Lower leg skin (tissue), 4 donors: ENCODE measurements at regions not wholly inside any gene's neighbourhood (a gene's known extent, or its start where the extent isn't known, plus 50 kb on each side); places are given as distances from the start of the nearest gene placed in this dataset.

Source experiments
- DNase-seq, 2 donors: peaks; one replicate each; pipeline ENCODE4 v3.0.0-alpha.2; 2019; ENCODE audit warnings: low spot score in 2 of 2
- H3K4me3 ChIP-seq: fragments of 200-600 bp; sonication (generic); 2 replicates; pipeline ENCODE4 v1.5.1; 2017; ENCODE audit warnings: mild to moderate bottlenecking, low read depth; ENCODE audit not compliant: poor library complexity, severe bottlenecking
- POLR2A ChIP-seq, 2 donors: fragments of 450-650 bp; IDR thresholded peaks; one replicate each; pipeline ENCODE4 v1.6.1; 2016 to 2017; ENCODE audit warnings: antibody characterized with exemption in 2 of 2, mild to moderate bottlenecking in 1 of 2, moderate library complexity in 1 of 2
- WGBS, 2 donors: methylation state at CpG; one replicate each; pipeline ENCODE4 v1.1.5; 2018; 5-methylcytosine and 5-hydroxymethylcytosine counted together
- intact Hi-C: fragments of 100-400 bp; cut with DNase I; formaldehyde crosslinking; loops from one replicate; pipeline ENCODE4 v1.15.0; 2023; ENCODE audit warnings: low total_unique reads
- TF ChIP-seq, protein P1 (sequence below), 3 donors: fragments of 450-650 bp; IDR thresholded peaks; one replicate each; pipeline ENCODE4 v1.5.1; 2016; ENCODE audit warnings: antibody characterized with exemption in 3 of 3, mild to moderate bottlenecking in 3 of 3, moderate library complexity in 2 of 3

DNA sequence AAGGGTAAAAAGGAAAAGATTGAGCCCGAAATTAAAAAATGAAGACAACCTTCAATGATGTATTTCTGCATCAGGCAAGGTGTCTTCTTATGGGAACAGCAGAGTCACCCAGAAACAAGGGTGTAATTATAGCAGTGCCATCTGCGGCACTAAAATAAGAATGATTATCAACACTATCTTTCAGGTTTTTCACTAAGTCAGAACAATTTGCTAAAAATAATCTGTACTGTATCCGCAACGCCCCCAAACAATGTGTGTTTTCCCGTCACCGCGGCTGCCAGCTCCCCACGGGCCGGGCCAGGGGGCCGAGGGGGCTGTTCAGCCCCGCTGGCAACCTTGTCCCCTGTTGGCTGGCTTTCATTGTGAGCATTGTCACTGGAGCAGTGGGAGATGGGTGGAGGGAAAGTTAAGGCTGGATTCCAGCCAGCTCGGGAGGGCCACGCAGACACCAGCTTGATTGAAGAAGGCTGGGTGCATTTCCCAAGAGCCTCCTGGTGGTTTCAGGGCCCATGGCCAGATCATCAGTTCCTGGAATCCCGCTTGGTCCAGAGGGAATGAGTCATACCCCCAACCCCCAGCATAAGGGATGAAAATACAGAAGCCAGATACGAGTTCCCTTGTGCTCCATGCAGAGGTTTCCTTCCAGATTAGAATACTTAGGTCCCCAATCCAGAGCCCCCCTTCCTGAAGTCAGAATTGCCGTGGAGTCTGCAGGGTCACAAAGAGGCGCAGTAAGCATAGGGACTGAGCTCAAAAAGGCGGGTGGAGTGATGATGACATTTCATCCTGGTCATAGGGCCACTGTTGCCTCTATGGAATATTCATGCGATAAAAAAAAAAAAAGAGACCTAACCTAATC, 90.2 kb upstream of the KLF13 start:
- peak; percentile 73 to 93 for DNase-seq
- WGBS, 2 donors: 25 to 31% methylated on average over 19 of the region's 19 CpGs
- intact Hi-C loops: loop anchor here (10.0 kb wide), 1 partner anchor 58 kb away; no protein-coding TSS in a partner anchor
- TF ChIP-seq, protein P1, sequence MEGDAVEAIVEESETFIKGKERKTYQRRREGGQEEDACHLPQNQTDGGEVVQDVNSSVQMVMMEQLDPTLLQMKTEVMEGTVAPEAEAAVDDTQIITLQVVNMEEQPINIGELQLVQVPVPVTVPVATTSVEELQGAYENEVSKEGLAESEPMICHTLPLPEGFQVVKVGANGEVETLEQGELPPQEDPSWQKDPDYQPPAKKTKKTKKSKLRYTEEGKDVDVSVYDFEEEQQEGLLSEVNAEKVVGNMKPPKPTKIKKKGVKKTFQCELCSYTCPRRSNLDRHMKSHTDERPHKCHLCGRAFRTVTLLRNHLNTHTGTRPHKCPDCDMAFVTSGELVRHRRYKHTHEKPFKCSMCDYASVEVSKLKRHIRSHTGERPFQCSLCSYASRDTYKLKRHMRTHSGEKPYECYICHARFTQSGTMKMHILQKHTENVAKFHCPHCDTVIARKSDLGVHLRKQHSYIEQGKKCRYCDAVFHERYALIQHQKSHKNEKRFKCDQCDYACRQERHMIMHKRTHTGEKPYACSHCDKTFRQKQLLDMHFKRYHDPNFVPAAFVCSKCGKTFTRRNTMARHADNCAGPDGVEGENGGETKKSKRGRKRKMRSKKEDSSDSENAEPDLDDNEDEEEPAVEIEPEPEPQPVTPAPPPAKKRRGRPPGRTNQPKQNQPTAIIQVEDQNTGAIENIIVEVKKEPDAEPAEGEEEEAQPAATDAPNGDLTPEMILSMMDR (IDR thresholded peaks at IDR 0.05): no peak
- TF ChIP-seq POLR2A (IDR thresholded peaks at IDR 0.05): no peak
- no peak overlapping the region for H3K4me3 ChIP-seq

DNA sequence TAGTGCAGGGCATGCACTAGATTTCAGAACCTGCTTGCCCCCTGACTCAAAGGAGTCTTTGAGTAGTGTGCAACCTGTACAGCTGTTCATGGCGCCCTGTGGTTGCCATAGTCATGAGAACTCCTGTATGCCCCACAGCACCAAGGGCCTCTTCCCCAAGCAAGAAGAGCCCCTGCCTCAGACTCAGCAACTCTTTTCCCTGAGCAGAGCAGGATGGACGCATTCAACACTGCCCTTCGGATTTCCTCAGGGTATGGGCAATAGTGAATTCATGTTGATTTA, 89.7 kb upstream of the KLF13 start:
- intact Hi-C loops: loop anchor here (10.0 kb wide), 1 partner anchor 58 kb away; no protein-coding TSS in a partner anchor
- WGBS, 2 donors: 88 to 91% methylated on average over 3 of the region's 3 CpGs
- no peak overlapping the region for H3K4me3 ChIP-seq
- no peak for DNase-seq
- TF ChIP-seq, protein P1 (IDR thresholded peaks at IDR 0.05): no peak
- no peak for TF ChIP-seq POLR2A (IDR thresholded peaks at IDR 0.05)

DNA sequence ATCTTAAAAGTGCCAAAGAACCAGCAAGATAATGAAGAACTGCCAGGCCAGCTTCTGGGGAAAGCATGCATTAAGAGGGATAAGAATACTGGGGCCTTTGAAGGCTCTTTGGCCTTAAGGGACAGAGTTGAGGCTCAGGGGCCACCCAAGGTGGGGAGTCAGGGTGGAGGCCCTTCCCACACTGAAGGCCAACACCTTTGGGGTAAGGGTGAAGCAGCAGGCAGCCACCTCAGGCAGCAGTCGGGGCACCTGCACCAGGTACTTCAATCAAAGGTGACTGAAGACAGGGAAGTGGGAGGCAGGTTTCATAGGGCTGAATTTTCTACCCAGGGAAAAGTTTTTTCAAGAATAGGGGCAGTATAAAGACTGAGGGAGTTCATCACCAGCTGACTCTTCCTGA, 87.7 kb upstream of the KLF13 start:
- TF ChIP-seq, protein P1 (IDR thresholded peaks at IDR 0.05): no peak
- TF ChIP-seq POLR2A (IDR thresholded peaks at IDR 0.05): no peak
- DNase-seq: no peak
- intact Hi-C loops: loop anchor here (10.0 kb wide), 1 partner anchor 56 kb away; no protein-coding TSS in a partner anchor
- no peak overlapping the region for H3K4me3 ChIP-seq
- 81 to 93% methylated on average over 1 of the region's 1 CpG for WGBS, 2 donors

DNA sequence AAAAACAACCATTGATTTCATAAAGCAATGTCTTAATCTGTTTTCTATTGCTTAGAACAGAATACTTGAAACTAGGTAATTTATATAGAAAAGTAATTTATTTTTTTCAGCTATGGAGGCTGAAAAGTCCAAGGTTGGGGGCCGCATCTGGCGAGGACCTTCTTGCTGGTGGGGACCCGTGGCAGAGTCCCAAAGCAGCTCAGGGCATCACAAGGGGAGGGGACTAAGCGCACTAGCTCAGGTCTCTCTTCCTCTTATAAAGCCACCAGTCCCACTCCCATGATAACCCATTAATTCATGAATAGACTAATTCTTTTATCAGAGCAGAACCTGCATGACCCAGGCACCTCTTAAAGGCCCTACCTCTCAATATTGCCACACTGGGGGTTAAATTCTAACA, 87.2 kb upstream of the KLF13 start:
- WGBS, 2 donors: 73 to 80% methylated on average over 4 of the region's 4 CpGs
- no peak overlapping the region for H3K4me3 ChIP-seq
- intact Hi-C loops: loop anchor here (10.0 kb wide), 1 partner anchor 55 kb away; no protein-coding TSS in a partner anchor
- no peak for DNase-seq
- no peak for TF ChIP-seq POLR2A (IDR thresholded peaks at IDR 0.05)
- TF ChIP-seq, protein P1 (IDR thresholded peaks at IDR 0.05): no peak

DNA sequence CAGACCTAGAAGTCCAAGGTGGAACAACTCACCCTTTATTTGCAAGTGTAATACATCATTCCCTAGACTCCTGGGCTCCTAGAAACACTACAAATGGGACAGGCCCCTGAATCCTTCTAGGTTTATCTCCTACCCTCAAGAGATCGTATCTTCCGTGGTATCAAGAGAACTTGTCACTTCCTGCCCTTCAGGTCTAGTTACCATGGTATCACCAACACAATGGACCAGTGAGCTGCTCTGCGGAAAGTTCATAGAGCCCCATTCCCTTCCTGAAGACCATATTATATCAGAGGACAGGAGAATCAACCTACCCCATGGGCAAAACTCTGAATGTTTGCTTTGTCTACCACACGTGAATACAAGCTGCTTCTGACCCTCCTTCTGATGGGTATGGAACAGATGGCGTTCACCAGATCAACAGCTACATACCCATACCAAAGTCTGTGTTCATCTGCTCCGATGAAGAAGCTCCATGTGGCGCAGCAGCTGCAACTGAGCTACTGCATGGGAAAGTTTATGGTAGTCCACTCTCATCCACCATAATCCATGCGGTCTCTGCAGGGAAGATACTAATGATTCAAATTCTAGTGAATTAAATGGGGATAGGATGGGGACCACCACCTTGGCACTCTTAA, 84.6 kb upstream of the KLF13 start:
- no peak for DNase-seq
- H3K4me3 ChIP-seq: no peak overlapping the region
- WGBS, 2 donors: 81 to 83% methylated on average over 8 of the region's 8 CpGs
- TF ChIP-seq POLR2A (IDR thresholded peaks at IDR 0.05): no peak
- TF ChIP-seq, protein P1 (IDR thresholded peaks at IDR 0.05): no peak
- intact Hi-C loops: no loop called here
